ENCODE measurements at regions not wholly inside any gene's neighbourhood (a gene's known extent, or its start where the extent isn't known, plus 50 kb on each side); places are given as distances from the start of the nearest gene placed in this dataset.
"Not testable (repeated sequence)": the region's sequence is repeated elsewhere in the genome, so short reads cannot be mapped to it uniquely, and the experiment has no call there.

- not testable (repeated sequence) for DNase-seq
Measured at GRCh38 chr14:106474261-106475028, 948.1 kb downstream of the TMEM121 start.

- DNase-seq, result not testable (repeated sequence)
Measured at GRCh38 chr14:106475214-106475613, 948.8 kb downstream of the TMEM121 start.

GRCh38 chr14:106477600-106477999 lies 951.2 kb downstream of the TMEM121 start:
- DNase-seq, result not testable (repeated sequence)

- not testable (repeated sequence) for DNase-seq
Measured at GRCh38 chr14:106480287-106480686, 953.9 kb downstream of the TMEM121 start.

GRCh38 chr14:106482213-106482612 lies 955.8 kb downstream of the TMEM121 start:
- not testable (repeated sequence) for DNase-seq

GRCh38 chr14:106487600-106487999 lies 961.2 kb downstream of the TMEM121 start:
- DNase-seq, result no peak

- DNase-seq, result no peak
Measured at GRCh38 chr14:106488291-106488690, 961.9 kb downstream of the TMEM121 start.

- no peak for DNase-seq
Measured at GRCh38 chr14:106489112-106489881, 962.9 kb downstream of the TMEM121 start.

- no peak for DNase-seq
Measured at GRCh38 chr14:106490442-106490841, 964.1 kb downstream of the TMEM121 start.

- DNase-seq, result peak; percentile 8
Measured at GRCh38 chr14:106491851-106492250, 965.5 kb downstream of the TMEM121 start.

GRCh38 chr14:106493962-106494823 lies 967.8 kb downstream of the TMEM121 start:
- no peak for DNase-seq

- DNase-seq, result no peak
Measured at GRCh38 chr14:106500571-106500970, 974.2 kb downstream of the TMEM121 start.

- DNase-seq, result no peak
Measured at GRCh38 chr14:106501898-106502297, 975.5 kb downstream of the TMEM121 start.

- DNase-seq, result no peak
Measured at GRCh38 chr14:106505366-106505765, 979.0 kb downstream of the TMEM121 start.

- DNase-seq, result no peak
Measured at GRCh38 chr14:106506881-106507305, 980.5 kb downstream of the TMEM121 start.

GRCh38 chr14:106507354-106507753 lies 981.0 kb downstream of the TMEM121 start:
- DNase-seq, result no peak

GRCh38 chr14:106508216-106508615 lies 981.8 kb downstream of the TMEM121 start:
- no peak for DNase-seq

GRCh38 chr14:106509176-106509575 lies 982.8 kb downstream of the TMEM121 start:
- DNase-seq, result no peak

GRCh38 chr14:106509807-106510206 lies 983.4 kb downstream of the TMEM121 start:
- DNase-seq, result no peak

- DNase-seq, result no peak
Measured at GRCh38 chr14:106511006-106511799, 984.8 kb downstream of the TMEM121 start.

- no peak for DNase-seq
Measured at GRCh38 chr14:106511800-106512198, 985.4 kb downstream of the TMEM121 start.

GRCh38 chr14:106513302-106513701 lies 986.9 kb downstream of the TMEM121 start:
- no peak for DNase-seq

All from NCI-H2171 (cell line).